Stomach (tissue), 4 donors: ENCODE measurements at regions not wholly inside any gene's neighbourhood (a gene's known extent, or its start where the extent isn't known, plus 50 kb on each side); places are given as distances from the start of the nearest gene placed in this dataset.

Experiments used
- CTCF ChIP-seq, 7 experiments: fragments of 450-650 bp in 4 of 7; fragments of 200-600 bp in 3 of 7; sonication (generic) in 3 of 7; IDR thresholded peaks; one replicate each; pipeline ENCODE4 v1.5.1; 2016 to 2019; ENCODE audit warnings: antibody characterized with exemption in 7 of 7, control low read depth in 2 of 7, mild to moderate bottlenecking in 1 of 7
- EP300 ChIP-seq: sonication (generic); formaldehyde crosslinking; IDR thresholded peaks from one replicate; pipeline ENCODE4 v1.6.1; 2017; ENCODE audit warnings: antibody characterized with exemption
- POLR2A ChIP-seq, 4 donors: fragments of 450-650 bp; IDR thresholded peaks; one replicate each; pipeline ENCODE4 v1.6.1; 2016; ENCODE audit warnings: antibody characterized with exemption in 4 of 4, control low read depth in 2 of 4, mild to moderate bottlenecking in 1 of 4, moderate library complexity in 1 of 4
- POLR2AphosphoS5 ChIP-seq, 3 donors: sonication (generic); formaldehyde crosslinking; IDR thresholded peaks; one replicate each; pipeline ENCODE4 v1.6.1; 2016; ENCODE audit warnings: antibody characterized with exemption in 3 of 3

- TF ChIP-seq CTCF (IDR thresholded peaks at IDR 0.05) (peak in 1 of 7 experiments; percentile 31), POLR2AphosphoS5 (IDR thresholded peaks at IDR 0.05) (no peak), POLR2A (IDR thresholded peaks at IDR 0.05) (no peak), EP300 (no peak)
Observed at GRCh38 chr1:220454155-220454777, 73.7 kb upstream of the MARK1 start.
